ENCODE measurements at regions not wholly inside any gene's neighbourhood (a gene's known extent, or its start where the extent isn't known, plus 50 kb on each side); places are given as distances from the start of the nearest gene placed in this dataset.

GRCh38 chr4:126372634-126373033, 1057.9 kb downstream of the FAT4 start:
- no peak for ATAC-seq
- H3K36me3 Mint-ChIP-seq: no peaks in the 10 kb centered on the region
- no peaks in the 10 kb centered on the region for H3K9me3 Mint-ChIP-seq
- no peaks in the 10 kb centered on the region for H3K27me3 Mint-ChIP-seq (ENCODE audit: low read depth)
- H3K4me3 Mint-ChIP-seq: no peak overlapping the region
- CTCF ChIA-PET: no interaction called here
- no peak overlapping the region for H3K27ac Mint-ChIP-seq
- TF ChIP-seq TEAD4 (CRISPR knock-in tag; IDR thresholded peaks at IDR 0.05) (no peak), ATF1 (CRISPR knock-in tag; IDR thresholded peaks at IDR 0.05) (no peak), SMAD4 (CRISPR knock-in tag; IDR thresholded peaks at IDR 0.05) (no peak), CTCF (IDR thresholded peaks at IDR 0.05) (no peak)
- POLR2A ChIA-PET: no interaction called here
- peaks cover 9% of the 10 kb centered on the region for H3K4me1 Mint-ChIP-seq
- no peak for DNase-seq (ENCODE audit: low spot score)

- H3K4me3 Mint-ChIP-seq: no peak overlapping the region
- H3K9me3 Mint-ChIP-seq: peaks cover under 1% of the 10 kb centered on the region
- CTCF ChIA-PET: no interaction called here
- no peaks in the 10 kb centered on the region for H3K36me3 Mint-ChIP-seq
- no peaks in the 10 kb centered on the region for H3K27me3 Mint-ChIP-seq (ENCODE audit: low read depth)
- POLR2A ChIA-PET: no interaction called here
- peaks cover under 1% of the 10 kb centered on the region for H3K4me1 Mint-ChIP-seq
- ATAC-seq: no peak
- DNase-seq (ENCODE audit: low spot score): no peak
- H3K27ac Mint-ChIP-seq: no peak overlapping the region
- no peak for TF ChIP-seq ZNF232 (CRISPR knock-in tag; IDR thresholded peaks at IDR 0.05)
- TF ChIP-seq NR1H2 (CRISPR knock-in tag; IDR thresholded peaks at IDR 0.05): no peak
- TF ChIP-seq AR (CRISPR knock-in tag; IDR thresholded peaks at IDR 0.05): no peak
- TF ChIP-seq SMAD3 (CRISPR knock-in tag; IDR thresholded peaks at IDR 0.05; ENCODE audit: borderline replicate concordance): no peak
- no peak for TF ChIP-seq SMAD4 (CRISPR knock-in tag; IDR thresholded peaks at IDR 0.05)
- TF ChIP-seq RELA (CRISPR knock-in tag; IDR thresholded peaks at IDR 0.05; ENCODE audit: borderline replicate concordance): no peak
- TF ChIP-seq NR3C1 (CRISPR knock-in tag; conservative IDR thresholded peaks at IDR 0.05; ENCODE audit: low read depth): no peak
- TF ChIP-seq E2F1 (CRISPR knock-in tag; IDR thresholded peaks at IDR 0.05): no peak
- TF ChIP-seq GABPB1 (CRISPR knock-in tag; IDR thresholded peaks at IDR 0.05): no peak
- TF ChIP-seq E2F4 (CRISPR knock-in tag; IDR thresholded peaks at IDR 0.05; ENCODE audit: borderline replicate concordance, low read depth): no peak
- TF ChIP-seq TP53 (CRISPR knock-in tag; IDR thresholded peaks at IDR 0.05): no peak
- TF ChIP-seq RORB (CRISPR knock-in tag; IDR thresholded peaks at IDR 0.05): no peak
- TF ChIP-seq ZNF219 (CRISPR knock-in tag; IDR thresholded peaks at IDR 0.05; ENCODE audit: borderline replicate concordance): no peak
- no peak for TF ChIP-seq NR2C2 (CRISPR knock-in tag; IDR thresholded peaks at IDR 0.05)
- TF ChIP-seq FOXK1 (CRISPR knock-in tag; IDR thresholded peaks at IDR 0.05): no peak
- no peak for TF ChIP-seq MXD4 (CRISPR knock-in tag; IDR thresholded peaks at IDR 0.05; ENCODE audit: borderline replicate concordance)
These were observed 1060.8 kb downstream of the FAT4 start for GRCh38 chr4:126375462-126376054.
